Type B pancreatic cell (in vitro differentiated cells): ENCODE measurements at regions not wholly inside any gene's neighbourhood (a gene's known extent, or its start where the extent isn't known, plus 50 kb on each side); places are given as distances from the start of the nearest gene placed in this dataset.
A peak's percentile ranks its signal among the peaks of the same experiment; 100 is the strongest.

Experiments used
- DNase-seq: peaks from one replicate; pipeline ENCODE4 v3.0.0; 2021; ENCODE audit warnings: mixed read lengths; ENCODE audit not compliant: unreplicated experiment; ENCODE audit errors: extremely low spot score
- H3K27ac Mint-ChIP-seq: 2 replicates; pipeline ENCODE4 v1.8.0; 2021; ENCODE audit warnings: mild to moderate bottlenecking, mixed read lengths
- H3K27me3 Mint-ChIP-seq: 2 replicates; pipeline ENCODE4 v1.8.0; 2021; ENCODE audit warnings: mixed read lengths
- H3K36me3 Mint-ChIP-seq: 2 replicates; pipeline ENCODE4 v1.8.0; 2021; ENCODE audit warnings: mixed read lengths
- H3K4me1 Mint-ChIP-seq: one replicate; pipeline ENCODE4 v1.8.0; 2021; ENCODE audit warnings: mixed read lengths; ENCODE audit not compliant: unreplicated experiment
- H3K4me3 Mint-ChIP-seq: 2 replicates; pipeline ENCODE4 v1.8.0; 2021; ENCODE audit warnings: mild to moderate bottlenecking, mixed read lengths
- H3K9me3 Mint-ChIP-seq: 2 replicates; pipeline ENCODE4 v1.8.0; 2021; ENCODE audit warnings: mixed read lengths
- CTCF ChIP-seq: fragments of 200-600 bp; sonication (generic); conservative IDR thresholded peaks from 2 replicates; pipeline ENCODE4 v1.5.0; 2021; ENCODE audit warnings: antibody characterized with exemption, mild to moderate bottlenecking

GRCh38 chr4:52350926-52351325 is 299.8 kb downstream of the SPATA18 start:
- Mint-ChIP-seq H3K9me3 (peaks cover 11% of the 10 kb centered on the region), H3K36me3 (no peaks in the 10 kb centered on the region), H3K27ac (no peak overlapping the region), H3K4me3 (no peak overlapping the region), H3K27me3 (no peaks in the 10 kb centered on the region), H3K4me1 (no peaks in the 10 kb centered on the region)
- DNase-seq: no peak
- TF ChIP-seq CTCF: no peak

- no peak for TF ChIP-seq CTCF
- peaks cover 11% of the 10 kb centered on the region for H3K27me3 Mint-ChIP-seq
- no peak overlapping the region for H3K4me3 Mint-ChIP-seq
- no peak overlapping the region for H3K27ac Mint-ChIP-seq
- H3K36me3 Mint-ChIP-seq: no peaks in the 10 kb centered on the region
- no peak for DNase-seq
- peaks cover 14% of the 10 kb centered on the region for H3K4me1 Mint-ChIP-seq
- peaks cover 4% of the 10 kb centered on the region for H3K9me3 Mint-ChIP-seq
Observed at GRCh38 chr4:52358366-52358765, 300.7 kb downstream of the USP46 start.

- Mint-ChIP-seq H3K9me3 (peaks cover 4% of the 10 kb centered on the region), H3K4me1 (peaks cover 14% of the 10 kb centered on the region), H3K27ac (peak overlapping the region; percentile 0), H3K36me3 (no peaks in the 10 kb centered on the region), H3K27me3 (peaks cover 11% of the 10 kb centered on the region), H3K4me3 (no peak overlapping the region)
- TF ChIP-seq CTCF: no peak
- DNase-seq: no peak
Observed at GRCh38 chr4:52358883-52359321, 300.2 kb downstream of the USP46 start.

GRCh38 chr4:52366191-52366590 is 292.9 kb downstream of the USP46 start:
- H3K27me3 Mint-ChIP-seq: peaks cover 22% of the 10 kb centered on the region
- no peak for DNase-seq
- no peak overlapping the region for H3K27ac Mint-ChIP-seq
- no peak for TF ChIP-seq CTCF
- H3K4me1 Mint-ChIP-seq: peaks cover 14% of the 10 kb centered on the region
- H3K9me3 Mint-ChIP-seq: no peaks in the 10 kb centered on the region
- no peaks in the 10 kb centered on the region for H3K36me3 Mint-ChIP-seq
- no peak overlapping the region for H3K4me3 Mint-ChIP-seq

- peaks cover 22% of the 10 kb centered on the region for H3K27me3 Mint-ChIP-seq
- H3K4me3 Mint-ChIP-seq: no peak overlapping the region
- peaks cover 14% of the 10 kb centered on the region for H3K4me1 Mint-ChIP-seq
- H3K27ac Mint-ChIP-seq: no peak overlapping the region
- H3K9me3 Mint-ChIP-seq: no peaks in the 10 kb centered on the region
- H3K36me3 Mint-ChIP-seq: no peaks in the 10 kb centered on the region
- no peak for TF ChIP-seq CTCF
- DNase-seq: no peak
Observed at GRCh38 chr4:52366621-52367020, 292.5 kb downstream of the USP46 start.

- no peak overlapping the region for H3K4me3 Mint-ChIP-seq
- peaks cover 20% of the 10 kb centered on the region for H3K4me1 Mint-ChIP-seq
- no peak for TF ChIP-seq CTCF
- no peaks in the 10 kb centered on the region for H3K36me3 Mint-ChIP-seq
- no peaks in the 10 kb centered on the region for H3K9me3 Mint-ChIP-seq
- peaks cover 20% of the 10 kb centered on the region for H3K27me3 Mint-ChIP-seq
- no peak for DNase-seq
- no peak overlapping the region for H3K27ac Mint-ChIP-seq
Observed at GRCh38 chr4:52367282-52367830, 291.7 kb downstream of the USP46 start.
